Ishikawa (cell line): ENCODE measurements at regions not wholly inside any gene's neighbourhood (a gene's known extent, or its start where the extent isn't known, plus 50 kb on each side); places are given as distances from the start of the nearest gene placed in this dataset.

Experiments used
- CEBPB ChIP-seq: IDR thresholded peaks from 2 replicates; pipeline ENCODE4 v1.6.1; 2012
- EGR1 ChIP-seq: IDR thresholded peaks from 2 replicates; pipeline ENCODE4 v1.6.1; 2012
- EP300 ChIP-seq: IDR thresholded peaks from 2 replicates; pipeline ENCODE4 v1.6.1; 2012; ENCODE audit warnings: borderline replicate concordance
- RAD21 ChIP-seq: IDR thresholded peaks from 2 replicates; pipeline ENCODE4 v1.6.1; 2012; ENCODE audit warnings: low read depth
- TAF1 ChIP-seq: IDR thresholded peaks from 2 replicates; pipeline ENCODE4 v1.6.1; 2012; ENCODE audit warnings: low read depth, mild to moderate bottlenecking
- TCF12 ChIP-seq: IDR thresholded peaks from 2 replicates; pipeline ENCODE4 v1.6.1; 2012; ENCODE audit warnings: low read depth
- YY1 ChIP-seq: IDR thresholded peaks from 2 replicates; pipeline ENCODE4 v1.6.1; 2012; ENCODE audit warnings: low read depth
- TF ChIP-seq, protein P1 (sequence below): IDR thresholded peaks from 2 replicates; pipeline ENCODE4 v1.6.1; 2012; ENCODE audit warnings: low read depth, mild to moderate bottlenecking

DNA sequence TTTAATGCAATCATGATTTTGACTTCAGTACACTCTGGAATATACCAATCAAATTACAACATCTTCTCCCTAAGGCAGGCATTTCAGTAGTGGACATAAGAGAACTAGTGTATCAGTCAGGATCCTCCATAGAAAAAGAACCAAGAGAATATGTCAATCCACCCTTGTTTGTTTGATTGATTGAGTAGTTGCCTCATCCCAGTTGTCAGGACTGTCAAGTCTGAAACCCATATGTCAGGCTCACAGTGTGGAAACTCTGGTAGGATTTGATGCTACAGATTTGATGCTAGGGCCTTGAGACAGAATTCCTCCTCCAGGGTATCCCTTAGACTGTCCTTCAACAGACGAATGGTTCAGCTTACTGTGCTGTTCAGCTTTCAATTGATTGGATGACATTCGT is 375.0 kb downstream of the ETS1 start:
- TF ChIP-seq TCF12, result no peak
- no peak for TF ChIP-seq YY1
- TF ChIP-seq, protein P1, sequence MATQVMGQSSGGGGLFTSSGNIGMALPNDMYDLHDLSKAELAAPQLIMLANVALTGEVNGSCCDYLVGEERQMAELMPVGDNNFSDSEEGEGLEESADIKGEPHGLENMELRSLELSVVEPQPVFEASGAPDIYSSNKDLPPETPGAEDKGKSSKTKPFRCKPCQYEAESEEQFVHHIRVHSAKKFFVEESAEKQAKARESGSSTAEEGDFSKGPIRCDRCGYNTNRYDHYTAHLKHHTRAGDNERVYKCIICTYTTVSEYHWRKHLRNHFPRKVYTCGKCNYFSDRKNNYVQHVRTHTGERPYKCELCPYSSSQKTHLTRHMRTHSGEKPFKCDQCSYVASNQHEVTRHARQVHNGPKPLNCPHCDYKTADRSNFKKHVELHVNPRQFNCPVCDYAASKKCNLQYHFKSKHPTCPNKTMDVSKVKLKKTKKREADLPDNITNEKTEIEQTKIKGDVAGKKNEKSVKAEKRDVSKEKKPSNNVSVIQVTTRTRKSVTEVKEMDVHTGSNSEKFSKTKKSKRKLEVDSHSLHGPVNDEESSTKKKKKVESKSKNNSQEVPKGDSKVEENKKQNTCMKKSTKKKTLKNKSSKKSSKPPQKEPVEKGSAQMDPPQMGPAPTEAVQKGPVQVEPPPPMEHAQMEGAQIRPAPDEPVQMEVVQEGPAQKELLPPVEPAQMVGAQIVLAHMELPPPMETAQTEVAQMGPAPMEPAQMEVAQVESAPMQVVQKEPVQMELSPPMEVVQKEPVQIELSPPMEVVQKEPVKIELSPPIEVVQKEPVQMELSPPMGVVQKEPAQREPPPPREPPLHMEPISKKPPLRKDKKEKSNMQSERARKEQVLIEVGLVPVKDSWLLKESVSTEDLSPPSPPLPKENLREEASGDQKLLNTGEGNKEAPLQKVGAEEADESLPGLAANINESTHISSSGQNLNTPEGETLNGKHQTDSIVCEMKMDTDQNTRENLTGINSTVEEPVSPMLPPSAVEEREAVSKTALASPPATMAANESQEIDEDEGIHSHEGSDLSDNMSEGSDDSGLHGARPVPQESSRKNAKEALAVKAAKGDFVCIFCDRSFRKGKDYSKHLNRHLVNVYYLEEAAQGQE, result no peak
- no peak for TF ChIP-seq TAF1
- TF ChIP-seq CEBPB, result no peak
- no peak for TF ChIP-seq EP300
- no peak for TF ChIP-seq RAD21
- no peak for TF ChIP-seq EGR1
